OCI-LY3 (cell line): ENCODE measurements at regions not wholly inside any gene's neighbourhood (a gene's known extent, or its start where the extent isn't known, plus 50 kb on each side); places are given as distances from the start of the nearest gene placed in this dataset.

Source experiments
- CTCF ChIP-seq: fragments of 200-600, 300-600 bp; sonication (generic); IDR thresholded peaks from 2 replicates; pipeline ENCODE4 v1.5.1; 2014; ENCODE audit warnings: antibody characterized with exemption, low read length, low read depth
- EZH2phosphoT487 ChIP-seq: fragments of 200-600 bp; shearing (Covaris generic); IDR thresholded peaks from 2 replicates; pipeline ENCODE4 v1.6.1; 2018; ENCODE audit warnings: antibody characterized with exemption, mixed run types, low read depth

- no peak for TF ChIP-seq CTCF
- no peak for TF ChIP-seq EZH2phosphoT487
These were observed 1097.2 kb upstream of the GJE1 start for GRCh38 chr6:141035312-141036200.
